Thoracic aorta (tissue), 2 donors: ENCODE measurements at regions not wholly inside any gene's neighbourhood (a gene's known extent, or its start where the extent isn't known, plus 50 kb on each side); places are given as distances from the start of the nearest gene placed in this dataset.
"Not testable (repeated sequence)": the region's sequence is repeated elsewhere in the genome, so short reads cannot be mapped to it uniquely, and the experiment has no call there.

ENCODE experiments used
- ATAC-seq: fragments of 150-250 bp; one replicate; pipeline ENCODE4 v1.8.0; 2017; ENCODE audit warnings: low read depth; ENCODE audit not compliant: insufficient number of reproducible peaks, low FRiP score
- DNase-seq: peaks from one replicate; pipeline ENCODE4 v3.0.0-alpha.2; 2020; ENCODE audit warnings: low spot score
- H3K27ac ChIP-seq, 2 donors: fragments of 200-600 bp; sonication (generic); 1 replicate in 1 of 2; 2 replicates in 1 of 2; pipeline ENCODE4 v1.5.1; 2016; ENCODE audit warnings: mild to moderate bottlenecking in 2 of 2, moderate library complexity in 2 of 2
- H3K27me3 ChIP-seq: fragments of 200-600 bp; sonication (generic); replicated peaks from 2 replicates; pipeline ENCODE4 v1.6.0; 2016; ENCODE audit warnings: mild to moderate bottlenecking; ENCODE audit not compliant: insufficient read depth
- H3K36me3 ChIP-seq: fragments of 200-600 bp; sonication (generic); one replicate; pipeline ENCODE4 v1.5.1; 2016
- H3K4me1 ChIP-seq, 2 donors: fragments of 200-600 bp; sonication (generic); 1 replicate in 1 of 2; 2 replicates in 1 of 2; pipeline versions ENCODE4 v1.5.1 to v1.6.0; 2016; ENCODE audit warnings: low read depth in 2 of 2, mild to moderate bottlenecking in 1 of 2; ENCODE audit not compliant: control insufficient read depth in 1 of 2
- H3K4me3 ChIP-seq: fragments of 200-600 bp; sonication (generic); 2 replicates; pipeline ENCODE4 v1.5.1; 2016; ENCODE audit warnings: mild to moderate bottlenecking
- H3K9me3 ChIP-seq: fragments of 200-600 bp; sonication (generic); 2 replicates; pipeline ENCODE4 v1.5.1; 2016
- TF ChIP-seq, protein P1 (sequence below): fragments of 200-600 bp; sonication (generic); IDR thresholded peaks from one replicate; pipeline ENCODE4 v1.5.1; 2019; ENCODE audit warnings: antibody characterized with exemption

DNA sequence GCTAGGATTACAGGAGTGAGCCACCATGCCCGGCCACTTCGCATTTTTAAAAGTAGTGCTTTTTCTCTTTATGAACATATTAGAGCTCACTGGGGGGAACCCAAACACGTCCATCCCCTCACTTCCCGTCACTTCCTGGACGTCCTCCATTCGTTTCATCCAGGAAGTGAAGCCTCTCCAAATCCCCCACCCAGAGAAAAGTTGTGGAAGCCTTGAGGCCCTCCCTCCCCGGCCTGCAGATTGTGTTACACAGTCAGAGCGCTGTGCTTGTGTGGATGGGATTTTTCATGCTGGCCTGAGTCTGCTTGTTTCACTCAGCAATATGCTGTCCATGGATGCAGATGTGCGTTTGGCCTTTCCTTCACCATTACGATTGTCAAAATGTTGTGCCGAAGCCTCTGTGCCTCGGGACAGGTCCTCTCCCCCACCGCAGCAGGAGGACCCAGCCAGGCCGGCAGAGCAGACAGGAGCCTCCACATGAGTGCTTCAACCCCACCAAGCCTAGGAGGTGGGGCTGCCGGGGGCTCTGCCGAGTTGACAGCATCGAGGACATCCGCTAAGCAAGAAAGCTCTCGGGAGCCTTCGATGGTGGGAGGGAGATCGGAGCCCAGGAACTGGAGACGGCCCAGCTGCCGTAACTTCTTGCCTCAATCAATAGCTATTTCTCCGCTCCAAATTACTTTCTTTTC is 121.6 kb upstream of the PPP1R26 start:
- no peaks in the 10 kb centered on the region for H3K9me3 ChIP-seq
- no peaks in the 10 kb centered on the region for H3K4me1 ChIP-seq
- no peaks in the 10 kb centered on the region for H3K36me3 ChIP-seq
- H3K4me3 ChIP-seq, result no peak overlapping the region
- no peak for ATAC-seq
- TF ChIP-seq, protein P1, sequence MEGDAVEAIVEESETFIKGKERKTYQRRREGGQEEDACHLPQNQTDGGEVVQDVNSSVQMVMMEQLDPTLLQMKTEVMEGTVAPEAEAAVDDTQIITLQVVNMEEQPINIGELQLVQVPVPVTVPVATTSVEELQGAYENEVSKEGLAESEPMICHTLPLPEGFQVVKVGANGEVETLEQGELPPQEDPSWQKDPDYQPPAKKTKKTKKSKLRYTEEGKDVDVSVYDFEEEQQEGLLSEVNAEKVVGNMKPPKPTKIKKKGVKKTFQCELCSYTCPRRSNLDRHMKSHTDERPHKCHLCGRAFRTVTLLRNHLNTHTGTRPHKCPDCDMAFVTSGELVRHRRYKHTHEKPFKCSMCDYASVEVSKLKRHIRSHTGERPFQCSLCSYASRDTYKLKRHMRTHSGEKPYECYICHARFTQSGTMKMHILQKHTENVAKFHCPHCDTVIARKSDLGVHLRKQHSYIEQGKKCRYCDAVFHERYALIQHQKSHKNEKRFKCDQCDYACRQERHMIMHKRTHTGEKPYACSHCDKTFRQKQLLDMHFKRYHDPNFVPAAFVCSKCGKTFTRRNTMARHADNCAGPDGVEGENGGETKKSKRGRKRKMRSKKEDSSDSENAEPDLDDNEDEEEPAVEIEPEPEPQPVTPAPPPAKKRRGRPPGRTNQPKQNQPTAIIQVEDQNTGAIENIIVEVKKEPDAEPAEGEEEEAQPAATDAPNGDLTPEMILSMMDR, result no peak
- no peak for DNase-seq
- H3K27ac ChIP-seq, result no peak overlapping the region
- no peaks in the 10 kb centered on the region for H3K27me3 ChIP-seq

DNA sequence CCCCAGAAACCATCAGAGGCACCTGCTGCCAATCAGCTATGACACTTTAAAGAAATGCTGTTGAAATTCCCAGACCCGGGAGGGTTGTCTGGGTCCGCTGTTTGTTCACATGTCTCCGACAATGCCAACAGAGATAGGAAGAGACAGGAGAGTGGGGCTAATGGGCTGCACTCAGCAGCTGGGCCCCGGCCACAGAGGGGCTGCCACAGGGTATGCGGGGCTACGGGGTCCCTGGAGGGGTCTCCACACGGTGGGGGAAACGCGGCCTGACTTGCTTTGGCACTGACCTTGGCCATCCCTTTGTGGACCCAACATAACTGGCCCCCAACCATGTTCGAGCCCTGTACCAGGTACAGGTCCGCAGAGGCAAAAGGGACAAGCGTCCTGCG is 121.0 kb upstream of the PPP1R26 start:
- TF ChIP-seq, protein P1, result no peak
- Histone ChIP-seq H3K27me3 (no peaks in the 10 kb centered on the region), H3K27ac (no peak overlapping the region), H3K9me3 (no peaks in the 10 kb centered on the region), H3K36me3 (no peaks in the 10 kb centered on the region), H3K4me3 (no peak overlapping the region), H3K4me1 (no peaks in the 10 kb centered on the region)
- DNase-seq (no peak), ATAC-seq (no peak)

DNA sequence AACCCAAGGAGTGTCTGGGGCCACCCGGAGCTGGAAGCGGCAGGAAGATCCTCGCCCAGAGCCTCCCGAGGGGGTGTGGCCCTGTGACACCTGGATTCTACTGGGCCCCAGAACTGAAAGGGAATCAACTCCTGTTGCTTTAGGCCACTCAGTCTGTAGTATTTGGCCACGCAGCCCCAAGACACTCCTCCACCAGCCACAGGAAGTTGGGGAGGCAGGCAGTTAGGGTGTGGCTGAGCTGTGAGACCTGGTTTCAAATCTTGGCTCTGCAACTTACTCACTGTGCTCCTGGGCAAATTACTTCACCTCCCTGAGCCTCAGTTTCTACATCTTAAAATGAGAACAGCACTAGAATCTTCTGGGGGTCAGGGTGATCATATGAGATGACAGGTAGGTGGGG is 119.8 kb upstream of the PPP1R26 start:
- no peaks in the 10 kb centered on the region for H3K4me1 ChIP-seq
- DNase-seq (no peak), ATAC-seq (no peak)
- no peaks in the 10 kb centered on the region for H3K27me3 ChIP-seq
- H3K27ac ChIP-seq, result no peak overlapping the region
- no peaks in the 10 kb centered on the region for H3K9me3 ChIP-seq
- TF ChIP-seq, protein P1, result no peak
- H3K4me3 ChIP-seq, result no peak overlapping the region
- no peaks in the 10 kb centered on the region for H3K36me3 ChIP-seq

DNA sequence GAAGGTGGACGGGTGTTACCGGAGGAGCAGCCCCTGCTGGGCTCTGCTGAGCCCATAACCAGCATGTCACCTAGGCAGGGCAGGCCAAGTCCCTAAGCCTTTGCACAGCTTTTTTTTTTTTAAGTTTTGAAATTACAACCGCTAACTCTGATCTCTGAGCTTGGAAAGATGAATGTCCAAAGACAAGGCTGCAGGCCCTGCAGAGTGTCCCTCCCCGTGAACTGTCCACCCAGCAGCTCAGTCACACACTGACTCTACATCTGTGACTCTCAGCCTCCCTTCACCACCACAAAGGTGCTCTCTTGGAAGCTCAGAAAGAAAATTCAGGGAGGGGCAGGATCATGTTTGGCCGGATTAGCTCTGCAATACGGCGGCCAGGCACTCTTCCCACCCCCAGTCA is 119.0 kb upstream of the PPP1R26 start:
- Histone ChIP-seq H3K4me1 (no peaks in the 10 kb centered on the region), H3K36me3 (no peaks in the 10 kb centered on the region), H3K9me3 (no peaks in the 10 kb centered on the region), H3K4me3 (no peak overlapping the region), H3K27ac (no peak overlapping the region), H3K27me3 (no peaks in the 10 kb centered on the region)
- TF ChIP-seq, protein P1, result no peak
- ATAC-seq (no peak), DNase-seq (no peak)

DNA sequence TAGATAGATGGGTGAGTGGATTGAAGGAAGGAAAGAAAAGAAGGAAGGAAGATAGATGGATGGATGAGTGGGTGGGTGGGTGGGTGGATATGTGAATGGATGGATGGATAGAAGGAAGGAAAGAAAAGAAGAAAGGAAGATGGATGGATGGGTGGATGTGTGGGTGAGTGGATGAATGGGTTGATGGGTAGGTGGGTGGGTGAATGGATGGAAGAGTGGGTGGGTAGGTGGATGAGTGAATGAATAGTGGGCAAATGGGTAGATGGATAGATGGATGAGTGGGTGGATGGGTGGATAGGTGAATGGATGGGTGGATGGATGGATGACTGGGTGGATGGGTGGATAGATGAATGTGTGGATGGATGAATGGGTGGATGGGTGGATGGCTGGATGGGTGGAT is 117.9 kb upstream of the PPP1R26 start:
- ATAC-seq, H3K36me3 ChIP-seq, H3K27ac ChIP-seq, DNase-seq, H3K4me1 ChIP-seq, H3K27me3 ChIP-seq, H3K9me3 ChIP-seq, H3K4me3 ChIP-seq: not testable (repeated sequence)

DNA sequence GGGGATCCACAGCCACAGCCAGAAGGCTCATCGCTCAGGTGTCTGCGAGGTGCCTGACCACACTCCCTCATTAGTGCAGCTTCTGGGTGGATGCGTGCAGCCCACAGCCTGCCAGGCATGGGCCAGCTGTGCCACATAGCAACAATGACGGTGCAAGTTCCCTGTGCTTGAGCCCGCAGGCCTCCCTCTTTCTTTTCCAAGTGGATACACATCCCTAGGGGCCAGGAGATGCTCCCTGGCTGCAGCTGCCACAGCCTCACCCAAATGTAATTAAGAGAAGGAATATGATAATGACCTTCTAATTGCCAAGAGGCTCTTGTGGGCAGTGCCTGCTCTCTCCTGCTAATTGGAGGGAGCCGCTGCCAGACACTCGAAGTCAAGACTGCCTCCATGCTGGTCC is 116.0 kb upstream of the PPP1R26 start:
- DNase-seq, result no peak
- no peaks in the 10 kb centered on the region for H3K27me3 ChIP-seq
- TF ChIP-seq, protein P1, result no peak

More for the DNA sequence above, 116.0 kb upstream of the PPP1R26 start:
- Histone ChIP-seq H3K4me3 (no peak overlapping the region), H3K9me3 (no peaks in the 10 kb centered on the region), H3K36me3 (no peaks in the 10 kb centered on the region), H3K27ac (no peak overlapping the region), H3K4me1 (no peaks in the 10 kb centered on the region)
- ATAC-seq, result no peak
